ENCODE measurements at regions not wholly inside any gene's neighbourhood (a gene's known extent, or its start where the extent isn't known, plus 50 kb on each side); places are given as distances from the start of the nearest gene placed in this dataset.

GRCh38 chr16:73713778-73714495 lies 582.7 kb upstream of the PSMD7 start:
- Histone ChIP-seq H3K27ac (ENCODE audit: insufficient read depth in 1 of 2, low read depth in 1 of 2, low read length in 2 of 2, poor library complexity in 1 of 2, severe bottlenecking in 2 of 2) (no peak overlapping the region), H3K27me3 (replicated peaks in 2 of 5; ENCODE audit: control insufficient read depth in 4 of 5, insufficient read depth in 5 of 5, low read length in 4 of 5) (peaks cover 0 to 7% (median 0%) of the 10 kb centered on the region in 5 experiments), H3K9me3 (ENCODE audit: control extremely low read depth in 1 of 5, control insufficient read depth in 4 of 5, insufficient read depth in 2 of 5, low read depth in 1 of 5, low read length in 4 of 5) (no peaks in the 10 kb centered on the region), H3K4me1 (ENCODE audit: control extremely low read depth in 1 of 4, control insufficient read depth in 4 of 4, insufficient read depth in 4 of 4, low read length in 3 of 4) (no peaks in the 10 kb centered on the region), H3K4me3 (ENCODE audit: control insufficient read depth in 1 of 7, extremely low read depth in 1 of 7, insufficient read depth in 4 of 7, low read depth in 2 of 7, low read length in 6 of 7) (no peak overlapping the region), H3K36me3 (ENCODE audit: control insufficient read depth in 4 of 4, insufficient read depth in 4 of 4, low read length in 3 of 4) (no peaks in the 10 kb centered on the region)
- ChIA-PET CTCF (interaction anchor here (1.2 kb wide), 1 partner anchor 242 kb away, joined by 3 read pairs; no protein-coding TSS in a partner anchor), POLR2A (no interaction called here)
- WGBS (ENCODE audit: insufficient coverage): 89% methylated on average over 9 of the region's 12 CpGs
- DNase-seq: peak in 2 of 3 donors; percentile 2 to 4

GRCh38 chr16:73713251-73713650 lies 583.4 kb upstream of the PSMD7 start:
- POLR2A ChIA-PET: no interaction called here
- WGBS (ENCODE audit: insufficient coverage): no CpG with 5 or more reads among the region's 8 CpGs
- H3K4me3 ChIP-seq (ENCODE audit: control insufficient read depth in 1 of 7, extremely low read depth in 1 of 7, insufficient read depth in 4 of 7, low read depth in 2 of 7, low read length in 6 of 7): no peak overlapping the region
- no peaks in the 10 kb centered on the region for H3K4me1 ChIP-seq (ENCODE audit: control extremely low read depth in 1 of 4, control insufficient read depth in 4 of 4, insufficient read depth in 4 of 4, low read length in 3 of 4)
- peaks cover 0 to 7% (median 0%) of the 10 kb centered on the region in 5 experiments for H3K27me3 ChIP-seq (replicated peaks in 2 of 5; ENCODE audit: control insufficient read depth in 4 of 5, insufficient read depth in 5 of 5, low read length in 4 of 5)
- CTCF ChIA-PET: no interaction called here
- H3K27ac ChIP-seq (ENCODE audit: insufficient read depth in 1 of 2, low read depth in 1 of 2, low read length in 2 of 2, poor library complexity in 1 of 2, severe bottlenecking in 2 of 2): no peak overlapping the region
- no peaks in the 10 kb centered on the region for H3K9me3 ChIP-seq (ENCODE audit: control extremely low read depth in 1 of 5, control insufficient read depth in 4 of 5, insufficient read depth in 2 of 5, low read depth in 1 of 5, low read length in 4 of 5)
- no peaks in the 10 kb centered on the region for H3K36me3 ChIP-seq (ENCODE audit: control insufficient read depth in 4 of 4, insufficient read depth in 4 of 4, low read length in 3 of 4)
- no peak for DNase-seq

- ChIA-PET POLR2A (no interaction called here), CTCF (no interaction called here)
- no peak overlapping the region for H3K4me3 ChIP-seq (ENCODE audit: control insufficient read depth in 1 of 7, extremely low read depth in 1 of 7, insufficient read depth in 4 of 7, low read depth in 2 of 7, low read length in 6 of 7)
- H3K27ac ChIP-seq (ENCODE audit: insufficient read depth in 1 of 2, low read depth in 1 of 2, low read length in 2 of 2, poor library complexity in 1 of 2, severe bottlenecking in 2 of 2): no peak overlapping the region
- H3K27me3 ChIP-seq (replicated peaks in 2 of 5; ENCODE audit: control insufficient read depth in 4 of 5, insufficient read depth in 5 of 5, low read length in 4 of 5): peaks cover 0 to 7% (median 0%) of the 10 kb centered on the region in 5 experiments
- WGBS (ENCODE audit: insufficient coverage): 78% methylated on average over 3 of the region's 4 CpGs
- no peaks in the 10 kb centered on the region for H3K9me3 ChIP-seq (ENCODE audit: control extremely low read depth in 1 of 5, control insufficient read depth in 4 of 5, insufficient read depth in 2 of 5, low read depth in 1 of 5, low read length in 4 of 5)
- no peaks in the 10 kb centered on the region for H3K36me3 ChIP-seq (ENCODE audit: control insufficient read depth in 4 of 4, insufficient read depth in 4 of 4, low read length in 3 of 4)
- H3K4me1 ChIP-seq (ENCODE audit: control extremely low read depth in 1 of 4, control insufficient read depth in 4 of 4, insufficient read depth in 4 of 4, low read length in 3 of 4): no peaks in the 10 kb centered on the region
- no peak for DNase-seq
Observed at GRCh38 chr16:73711406-73712080, 585.1 kb upstream of the PSMD7 start.

GRCh38 chr16:73710526-73710925 lies 586.1 kb upstream of the PSMD7 start:
- 63% methylated on average over 9 of the region's 9 CpGs for WGBS (ENCODE audit: insufficient coverage)
- H3K36me3 ChIP-seq (ENCODE audit: control insufficient read depth in 4 of 4, insufficient read depth in 4 of 4, low read length in 3 of 4): no peaks in the 10 kb centered on the region
- H3K27ac ChIP-seq (ENCODE audit: insufficient read depth in 1 of 2, low read depth in 1 of 2, low read length in 2 of 2, poor library complexity in 1 of 2, severe bottlenecking in 2 of 2): no peak overlapping the region
- no peak for DNase-seq
- no peaks in the 10 kb centered on the region for H3K9me3 ChIP-seq (ENCODE audit: control extremely low read depth in 1 of 5, control insufficient read depth in 4 of 5, insufficient read depth in 2 of 5, low read depth in 1 of 5, low read length in 4 of 5)
- peaks cover 0 to 7% (median 0%) of the 10 kb centered on the region in 5 experiments for H3K27me3 ChIP-seq (replicated peaks in 2 of 5; ENCODE audit: control insufficient read depth in 4 of 5, insufficient read depth in 5 of 5, low read length in 4 of 5)
- ChIA-PET POLR2A (no interaction called here), CTCF (no interaction called here)
- no peak overlapping the region for H3K4me3 ChIP-seq (ENCODE audit: control insufficient read depth in 1 of 7, extremely low read depth in 1 of 7, insufficient read depth in 4 of 7, low read depth in 2 of 7, low read length in 6 of 7)
- no peaks in the 10 kb centered on the region for H3K4me1 ChIP-seq (ENCODE audit: control extremely low read depth in 1 of 4, control insufficient read depth in 4 of 4, insufficient read depth in 4 of 4, low read length in 3 of 4)

GRCh38 chr16:73707863-73708262 lies 588.8 kb upstream of the PSMD7 start:
- no peak overlapping the region for H3K4me3 ChIP-seq (ENCODE audit: control insufficient read depth in 1 of 7, extremely low read depth in 1 of 7, insufficient read depth in 4 of 7, low read depth in 2 of 7, low read length in 6 of 7)
- H3K27ac ChIP-seq (ENCODE audit: insufficient read depth in 1 of 2, low read depth in 1 of 2, low read length in 2 of 2, poor library complexity in 1 of 2, severe bottlenecking in 2 of 2): no peak overlapping the region
- ChIA-PET CTCF (interaction anchor here (1.0 kb wide), 1 partner anchor 12 kb away, joined by 3 read pairs; no protein-coding TSS in a partner anchor), POLR2A (no interaction called here)
- peaks cover 0 to 9% (median 0%) of the 10 kb centered on the region in 5 experiments for H3K27me3 ChIP-seq (replicated peaks in 2 of 5; ENCODE audit: control insufficient read depth in 4 of 5, insufficient read depth in 5 of 5, low read length in 4 of 5)
- no peak for DNase-seq
- no peaks in the 10 kb centered on the region for H3K9me3 ChIP-seq (ENCODE audit: control extremely low read depth in 1 of 5, control insufficient read depth in 4 of 5, insufficient read depth in 2 of 5, low read depth in 1 of 5, low read length in 4 of 5)
- WGBS (ENCODE audit: insufficient coverage): 92% methylated on average over 2 of the region's 3 CpGs
- H3K4me1 ChIP-seq (ENCODE audit: control extremely low read depth in 1 of 4, control insufficient read depth in 4 of 4, insufficient read depth in 4 of 4, low read length in 3 of 4): no peaks in the 10 kb centered on the region
- no peaks in the 10 kb centered on the region for H3K36me3 ChIP-seq (ENCODE audit: control insufficient read depth in 4 of 4, insufficient read depth in 4 of 4, low read length in 3 of 4)

- Histone ChIP-seq H3K9me3 (ENCODE audit: control extremely low read depth in 1 of 5, control insufficient read depth in 4 of 5, insufficient read depth in 2 of 5, low read depth in 1 of 5, low read length in 4 of 5) (no peaks in the 10 kb centered on the region), H3K27ac (ENCODE audit: insufficient read depth in 1 of 2, low read depth in 1 of 2, low read length in 2 of 2, poor library complexity in 1 of 2, severe bottlenecking in 2 of 2) (no peak overlapping the region), H3K4me1 (ENCODE audit: control extremely low read depth in 1 of 4, control insufficient read depth in 4 of 4, insufficient read depth in 4 of 4, low read length in 3 of 4) (no peaks in the 10 kb centered on the region), H3K36me3 (ENCODE audit: control insufficient read depth in 4 of 4, insufficient read depth in 4 of 4, low read length in 3 of 4) (no peaks in the 10 kb centered on the region), H3K4me3 (ENCODE audit: control insufficient read depth in 1 of 7, extremely low read depth in 1 of 7, insufficient read depth in 4 of 7, low read depth in 2 of 7, low read length in 6 of 7) (no peak overlapping the region), H3K27me3 (replicated peaks in 2 of 5; ENCODE audit: control insufficient read depth in 4 of 5, insufficient read depth in 5 of 5, low read length in 4 of 5) (peaks cover 0 to 2% (median 0%) of the 10 kb centered on the region in 5 experiments)
- DNase-seq: no peak
- WGBS (ENCODE audit: insufficient coverage): 100% methylated on average over 5 of the region's 6 CpGs
- ChIA-PET POLR2A (no interaction called here), CTCF (no interaction called here)
Observed at GRCh38 chr16:73703891-73704290, 592.7 kb upstream of the PSMD7 start.

- POLR2A ChIA-PET: no interaction called here
- no peaks in the 10 kb centered on the region for H3K36me3 ChIP-seq (ENCODE audit: control insufficient read depth in 4 of 4, insufficient read depth in 4 of 4, low read length in 3 of 4)
- H3K4me3 ChIP-seq (ENCODE audit: control insufficient read depth in 1 of 7, extremely low read depth in 1 of 7, insufficient read depth in 4 of 7, low read depth in 2 of 7, low read length in 6 of 7): no peak overlapping the region
- H3K27ac ChIP-seq (ENCODE audit: insufficient read depth in 1 of 2, low read depth in 1 of 2, low read length in 2 of 2, poor library complexity in 1 of 2, severe bottlenecking in 2 of 2): no peak overlapping the region
- H3K27me3 ChIP-seq (replicated peaks in 2 of 5; ENCODE audit: control insufficient read depth in 4 of 5, insufficient read depth in 5 of 5, low read length in 4 of 5): peaks cover 0 to 2% (median 0%) of the 10 kb centered on the region in 5 experiments
- CTCF ChIA-PET: no interaction called here
- no peak for DNase-seq
- no peaks in the 10 kb centered on the region for H3K4me1 ChIP-seq (ENCODE audit: control extremely low read depth in 1 of 4, control insufficient read depth in 4 of 4, insufficient read depth in 4 of 4, low read length in 3 of 4)
- H3K9me3 ChIP-seq (ENCODE audit: control extremely low read depth in 1 of 5, control insufficient read depth in 4 of 5, insufficient read depth in 2 of 5, low read depth in 1 of 5, low read length in 4 of 5): no peaks in the 10 kb centered on the region
Observed at GRCh38 chr16:73697336-73697735, 599.3 kb upstream of the PSMD7 start.

Data from common myeloid progenitor, CD34-positive (primary cell).